ENCODE measurements at regions not wholly inside any gene's neighbourhood (a gene's known extent, or its start where the extent isn't known, plus 50 kb on each side); places are given as distances from the start of the nearest gene placed in this dataset.

DNA sequence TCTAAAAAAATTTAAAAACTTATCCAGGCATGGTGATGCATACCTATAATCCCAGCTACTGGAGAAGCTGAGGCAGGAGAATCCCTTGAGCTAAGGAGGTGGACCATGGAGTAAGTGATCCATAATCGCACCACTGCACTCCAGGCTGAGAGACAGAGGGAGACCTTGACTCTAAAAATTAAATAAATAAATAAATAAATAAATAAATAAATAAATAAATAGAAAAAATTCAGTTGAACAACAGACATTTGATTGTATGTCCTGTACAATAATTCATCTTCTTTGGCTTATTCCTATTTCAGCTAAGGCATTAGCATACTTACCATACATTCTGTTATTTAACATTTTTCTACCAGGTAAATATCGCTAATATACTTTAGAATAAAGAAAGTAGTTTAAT, 726.1 kb upstream of the GALNTL6 start:
- TF ChIP-seq, protein P1, sequence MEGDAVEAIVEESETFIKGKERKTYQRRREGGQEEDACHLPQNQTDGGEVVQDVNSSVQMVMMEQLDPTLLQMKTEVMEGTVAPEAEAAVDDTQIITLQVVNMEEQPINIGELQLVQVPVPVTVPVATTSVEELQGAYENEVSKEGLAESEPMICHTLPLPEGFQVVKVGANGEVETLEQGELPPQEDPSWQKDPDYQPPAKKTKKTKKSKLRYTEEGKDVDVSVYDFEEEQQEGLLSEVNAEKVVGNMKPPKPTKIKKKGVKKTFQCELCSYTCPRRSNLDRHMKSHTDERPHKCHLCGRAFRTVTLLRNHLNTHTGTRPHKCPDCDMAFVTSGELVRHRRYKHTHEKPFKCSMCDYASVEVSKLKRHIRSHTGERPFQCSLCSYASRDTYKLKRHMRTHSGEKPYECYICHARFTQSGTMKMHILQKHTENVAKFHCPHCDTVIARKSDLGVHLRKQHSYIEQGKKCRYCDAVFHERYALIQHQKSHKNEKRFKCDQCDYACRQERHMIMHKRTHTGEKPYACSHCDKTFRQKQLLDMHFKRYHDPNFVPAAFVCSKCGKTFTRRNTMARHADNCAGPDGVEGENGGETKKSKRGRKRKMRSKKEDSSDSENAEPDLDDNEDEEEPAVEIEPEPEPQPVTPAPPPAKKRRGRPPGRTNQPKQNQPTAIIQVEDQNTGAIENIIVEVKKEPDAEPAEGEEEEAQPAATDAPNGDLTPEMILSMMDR (IDR thresholded peaks at IDR 0.05), result no peak
- TF ChIP-seq MAFK (IDR thresholded peaks at IDR 0.05; ENCODE audit: partially characterized antibody), result no peak
- TF ChIP-seq, protein P2, sequence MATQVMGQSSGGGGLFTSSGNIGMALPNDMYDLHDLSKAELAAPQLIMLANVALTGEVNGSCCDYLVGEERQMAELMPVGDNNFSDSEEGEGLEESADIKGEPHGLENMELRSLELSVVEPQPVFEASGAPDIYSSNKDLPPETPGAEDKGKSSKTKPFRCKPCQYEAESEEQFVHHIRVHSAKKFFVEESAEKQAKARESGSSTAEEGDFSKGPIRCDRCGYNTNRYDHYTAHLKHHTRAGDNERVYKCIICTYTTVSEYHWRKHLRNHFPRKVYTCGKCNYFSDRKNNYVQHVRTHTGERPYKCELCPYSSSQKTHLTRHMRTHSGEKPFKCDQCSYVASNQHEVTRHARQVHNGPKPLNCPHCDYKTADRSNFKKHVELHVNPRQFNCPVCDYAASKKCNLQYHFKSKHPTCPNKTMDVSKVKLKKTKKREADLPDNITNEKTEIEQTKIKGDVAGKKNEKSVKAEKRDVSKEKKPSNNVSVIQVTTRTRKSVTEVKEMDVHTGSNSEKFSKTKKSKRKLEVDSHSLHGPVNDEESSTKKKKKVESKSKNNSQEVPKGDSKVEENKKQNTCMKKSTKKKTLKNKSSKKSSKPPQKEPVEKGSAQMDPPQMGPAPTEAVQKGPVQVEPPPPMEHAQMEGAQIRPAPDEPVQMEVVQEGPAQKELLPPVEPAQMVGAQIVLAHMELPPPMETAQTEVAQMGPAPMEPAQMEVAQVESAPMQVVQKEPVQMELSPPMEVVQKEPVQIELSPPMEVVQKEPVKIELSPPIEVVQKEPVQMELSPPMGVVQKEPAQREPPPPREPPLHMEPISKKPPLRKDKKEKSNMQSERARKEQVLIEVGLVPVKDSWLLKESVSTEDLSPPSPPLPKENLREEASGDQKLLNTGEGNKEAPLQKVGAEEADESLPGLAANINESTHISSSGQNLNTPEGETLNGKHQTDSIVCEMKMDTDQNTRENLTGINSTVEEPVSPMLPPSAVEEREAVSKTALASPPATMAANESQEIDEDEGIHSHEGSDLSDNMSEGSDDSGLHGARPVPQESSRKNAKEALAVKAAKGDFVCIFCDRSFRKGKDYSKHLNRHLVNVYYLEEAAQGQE (IDR thresholded peaks at IDR 0.05), result no peak
- no peak for TF ChIP-seq POLR2A (IDR thresholded peaks at IDR 0.05; ENCODE audit: low read length)

Measured in A549 (cell line).